ENCODE measurements at regions not wholly inside any gene's neighbourhood (a gene's known extent, or its start where the extent isn't known, plus 50 kb on each side); places are given as distances from the start of the nearest gene placed in this dataset.
"Not testable (repeated sequence)": the region's sequence is repeated elsewhere in the genome, so short reads cannot be mapped to it uniquely, and the experiment has no call there.

DNA sequence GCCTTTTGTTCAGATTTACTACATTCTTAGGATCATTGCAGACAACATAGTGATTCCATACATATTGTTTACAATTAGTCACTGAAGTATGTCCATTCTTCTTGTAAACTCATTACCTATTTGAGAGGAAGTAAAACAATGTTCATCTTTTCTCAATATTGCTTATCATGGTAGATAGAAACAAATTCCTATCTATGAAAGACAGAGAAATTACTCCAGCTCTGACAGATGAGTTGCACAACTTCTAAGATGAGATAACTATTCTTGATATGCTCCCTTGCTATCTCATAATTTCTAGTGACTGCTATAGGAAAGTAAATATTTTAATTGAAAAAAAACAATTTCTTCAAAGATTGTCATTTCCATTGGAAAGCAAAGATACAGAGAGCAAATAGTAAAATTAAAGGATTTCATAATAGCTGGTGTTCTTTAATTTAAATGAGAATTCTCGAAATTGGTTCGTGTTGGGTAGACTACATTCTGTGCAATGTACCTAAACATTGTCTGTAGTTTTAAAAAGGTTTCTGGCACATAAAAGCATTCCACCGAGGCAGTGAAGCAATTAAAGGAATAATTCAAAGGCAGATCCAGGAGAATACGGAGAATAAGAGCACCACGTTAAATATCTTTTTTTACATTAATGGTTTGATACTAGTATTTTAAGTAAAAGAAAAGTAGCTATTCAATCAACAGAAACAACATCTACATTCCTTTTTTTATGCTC is 1029.1 kb upstream of the ACO1 start:
- no peak for DNase-seq

GRCh38 chr9:31355965-31356364 is 1028.5 kb upstream of the ACO1 start:
- no peak for DNase-seq

- DNase-seq = no peak
Observed at GRCh38 chr9:31359071-31359470, 1025.4 kb upstream of the ACO1 start.

GRCh38 chr9:31364171-31364570 is 1020.3 kb upstream of the ACO1 start:
- no peak for DNase-seq

- no peak for DNase-seq
Observed at GRCh38 chr9:31372799-31373587, 1011.5 kb upstream of the ACO1 start.

GRCh38 chr9:31377358-31377757 is 1007.1 kb upstream of the ACO1 start:
- no peak for DNase-seq

DNA sequence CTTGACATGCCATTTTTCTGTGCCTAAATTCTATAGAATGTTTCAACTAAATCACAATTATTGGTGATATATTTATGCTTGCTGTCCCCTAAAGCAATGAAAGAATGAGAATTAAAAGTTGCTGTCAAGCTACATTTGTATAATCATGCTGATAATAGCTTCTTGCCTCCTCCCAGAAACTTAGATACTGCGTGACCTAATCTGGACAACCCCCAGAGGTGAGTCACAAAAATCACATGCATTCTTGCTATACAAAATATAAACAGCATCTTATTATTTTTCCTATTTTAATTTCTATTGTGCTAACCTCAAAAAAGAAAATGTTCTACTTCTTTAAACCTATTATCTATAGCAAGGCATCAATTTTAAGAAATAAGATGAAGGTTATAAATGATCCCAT is 995.8 kb upstream of the ACO1 start:
- no peak for DNase-seq

DNA sequence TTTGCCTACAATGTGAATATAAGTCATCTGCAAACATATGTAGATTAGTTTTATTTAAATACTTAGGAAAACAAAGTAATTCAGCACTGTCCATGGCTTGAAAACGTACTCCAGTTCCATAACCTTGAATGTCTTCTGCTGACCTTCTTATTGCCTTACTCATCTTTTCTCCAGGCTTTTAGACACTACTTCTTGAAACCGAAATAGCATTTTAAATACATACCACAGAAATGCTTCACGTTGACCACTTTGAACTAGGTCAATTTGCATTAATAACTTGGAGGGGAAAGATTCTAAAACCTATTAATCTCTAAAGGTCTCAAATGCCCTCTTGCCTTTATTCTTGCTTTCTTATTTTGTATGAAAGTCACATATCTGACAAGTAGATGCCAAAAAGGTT is 995.4 kb upstream of the ACO1 start:
- DNase-seq = no peak

DNA sequence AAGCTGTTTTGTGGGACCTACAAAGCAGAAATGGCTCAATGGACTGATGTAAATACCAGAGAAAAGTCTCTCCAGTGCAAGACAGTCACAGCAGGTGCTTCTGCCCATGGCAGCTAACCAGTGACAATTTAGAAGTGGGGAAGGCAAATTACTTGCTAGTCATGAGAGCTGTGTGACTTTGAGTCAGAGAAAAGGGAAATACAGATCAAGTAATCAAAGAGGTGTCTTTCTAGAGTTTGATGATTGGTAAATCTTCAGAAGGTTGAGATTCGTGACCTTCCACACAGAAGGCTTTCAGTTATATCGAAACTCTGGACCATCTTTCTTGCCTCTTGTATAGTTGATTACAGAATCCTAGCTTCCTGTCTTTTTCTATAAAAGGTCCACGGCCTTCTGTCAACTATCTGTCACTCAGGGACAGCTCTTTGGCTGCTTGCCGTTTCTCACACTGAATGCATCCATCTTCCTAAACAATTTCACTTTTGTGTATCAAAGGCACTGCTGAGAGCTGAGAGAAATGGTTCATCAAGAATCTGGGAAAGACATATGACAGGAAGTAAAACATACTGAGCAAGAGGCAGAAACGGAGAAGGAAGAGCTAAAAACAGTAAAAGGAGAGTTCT is 993.9 kb upstream of the ACO1 start:
- DNase-seq = no peak

DNA sequence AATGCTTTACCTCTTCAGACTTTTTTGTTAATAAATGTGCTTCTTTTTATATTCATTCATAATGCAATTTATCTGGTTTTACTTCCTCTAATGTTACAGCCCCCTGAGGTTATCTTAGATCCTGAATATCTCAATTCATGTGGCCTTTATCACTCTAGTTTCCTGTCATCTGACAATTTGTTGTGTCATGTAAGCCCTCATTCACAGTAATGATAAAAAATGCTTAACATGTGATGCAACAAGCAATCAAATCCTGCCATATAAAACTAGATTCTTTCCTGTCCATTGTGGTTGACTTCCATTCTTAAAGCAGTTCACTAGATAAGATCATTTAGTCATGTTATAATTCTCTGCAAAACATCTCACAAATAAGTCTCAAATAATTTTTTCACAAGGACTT is 991.2 kb upstream of the ACO1 start:
- DNase-seq = no peak

DNA sequence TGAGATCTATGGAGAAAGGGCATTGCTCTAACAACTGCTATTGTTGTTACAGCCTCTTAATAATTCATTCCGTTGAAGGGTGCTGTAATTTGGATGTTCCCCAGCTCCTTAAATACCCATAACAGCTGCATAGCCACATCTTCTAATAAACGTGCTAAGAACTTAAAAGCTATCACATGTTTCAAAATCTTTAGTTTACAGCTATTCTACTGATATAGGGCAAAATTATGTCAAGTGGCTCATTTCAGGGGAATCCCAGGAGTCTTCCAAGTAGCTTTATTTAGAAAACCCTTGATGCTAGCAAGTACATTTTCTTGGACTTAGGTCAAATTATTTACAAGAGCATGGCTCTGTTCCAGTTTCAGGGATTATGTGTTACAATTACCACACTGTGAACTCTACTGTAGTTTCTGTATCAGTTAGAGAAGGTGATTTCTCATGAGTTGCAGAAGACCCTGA is 990.4 kb upstream of the ACO1 start:
- DNase-seq = no peak

DNA sequence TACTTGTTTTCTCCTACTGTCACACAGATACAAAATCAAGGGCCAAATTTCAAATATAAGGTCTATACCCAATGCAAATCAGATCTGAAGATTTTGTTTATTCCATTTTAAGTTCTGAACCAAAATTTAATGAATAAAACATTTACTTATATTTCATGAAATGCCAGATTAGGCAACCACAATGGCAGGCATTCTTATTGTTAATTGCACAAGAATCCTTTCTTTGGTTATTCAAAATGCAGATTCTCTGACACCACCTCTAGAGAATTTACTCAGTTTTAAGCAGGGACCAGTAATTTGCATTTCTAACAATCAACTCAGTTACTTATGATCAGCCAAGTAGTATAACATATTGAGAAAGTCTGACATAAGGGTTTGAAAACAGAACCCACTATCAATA is 972.4 kb upstream of the ACO1 start:
- DNase-seq = no peak

- no peak for DNase-seq
Observed at GRCh38 chr9:31415164-31415563, 969.3 kb upstream of the ACO1 start.

GRCh38 chr9:31418419-31418818 is 966.0 kb upstream of the ACO1 start:
- DNase-seq = no peak

DNA sequence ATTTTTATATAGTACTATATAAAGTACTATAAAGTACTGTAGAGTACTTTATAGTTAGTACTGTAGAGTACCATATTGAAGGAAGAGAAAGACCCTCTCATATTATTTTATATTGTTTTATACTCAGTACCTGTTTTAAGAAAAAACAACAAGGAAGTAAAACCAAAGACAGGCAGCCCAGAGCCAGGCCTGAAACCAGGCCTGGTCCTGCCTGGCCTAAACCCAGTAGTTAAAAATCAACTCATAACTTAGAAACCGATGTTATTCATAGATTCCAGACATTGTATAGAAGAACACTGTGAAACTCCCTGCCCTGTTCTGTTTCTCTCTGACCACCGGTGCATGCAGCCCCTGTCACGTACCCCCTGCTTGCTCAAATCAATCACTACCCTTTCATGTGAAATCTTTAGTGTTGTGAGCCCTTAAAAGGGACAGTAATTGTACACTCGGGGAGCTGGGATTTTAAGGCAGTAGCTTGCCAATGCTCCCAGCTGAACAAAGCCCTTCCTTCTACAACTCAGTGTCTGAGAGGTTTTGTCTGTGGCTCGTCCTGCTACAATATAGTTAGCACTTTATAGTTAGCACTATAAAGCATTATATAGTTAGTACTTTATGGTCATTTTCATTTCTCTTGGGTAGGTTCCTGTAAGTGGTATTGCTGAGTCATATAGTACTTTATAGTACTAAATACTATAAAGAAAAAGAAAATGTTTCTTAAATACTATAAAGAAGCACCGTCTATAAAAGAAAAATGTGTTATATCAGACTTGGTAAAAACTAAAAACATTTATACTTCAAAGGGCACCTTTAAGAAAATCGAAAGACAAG is 940.6 kb upstream of the ACO1 start:
- not testable (repeated sequence) for DNase-seq

GRCh38 chr9:31445357-31445756 is 939.1 kb upstream of the ACO1 start:
- DNase-seq = no peak

- DNase-seq = no peak
Observed at GRCh38 chr9:31445960-31446359, 938.5 kb upstream of the ACO1 start.

DNA sequence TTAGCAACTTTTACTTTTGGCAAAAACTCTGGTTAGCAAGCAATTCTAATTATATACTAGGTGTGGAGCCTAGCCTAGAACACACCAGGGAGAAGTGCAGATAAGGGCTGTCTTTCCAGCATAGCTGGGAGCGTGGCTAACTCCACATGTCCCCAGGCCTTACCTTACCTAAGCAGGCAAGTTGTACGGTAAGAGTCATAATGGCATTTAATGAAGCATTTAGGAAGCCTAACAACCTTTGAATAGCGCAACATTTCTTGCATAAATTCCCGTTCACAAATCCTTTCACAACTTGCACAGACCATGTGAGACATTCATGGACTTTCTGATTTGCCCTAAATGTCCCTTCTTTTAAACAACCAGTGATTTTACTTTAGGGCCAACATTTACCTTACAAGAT is 917.4 kb upstream of the ACO1 start:
- DNase-seq = no peak

GRCh38 chr9:31470051-31470450 is 914.4 kb upstream of the ACO1 start:
- DNase-seq = no peak

GRCh38 chr9:31471010-31471409 is 913.4 kb upstream of the ACO1 start:
- DNase-seq = no peak

DNA sequence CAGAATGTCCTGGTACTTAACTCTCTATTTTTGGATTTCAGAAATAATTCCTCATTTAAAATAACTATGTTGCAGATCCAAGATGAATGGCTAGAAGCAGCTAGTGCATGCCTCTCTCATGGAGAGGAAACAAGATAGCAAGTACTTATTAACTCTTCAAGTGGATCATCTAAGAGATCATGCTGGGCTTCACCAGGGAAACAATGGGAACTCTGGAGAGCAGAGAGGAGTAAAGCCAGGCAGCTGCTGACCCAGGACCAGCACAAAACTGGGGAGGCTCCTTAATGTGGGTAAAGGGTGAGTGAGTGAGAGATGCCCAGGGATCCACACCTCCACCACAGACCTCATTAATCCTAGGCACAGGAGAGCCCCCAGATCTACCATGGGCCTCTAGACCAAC is 897.8 kb upstream of the ACO1 start:
- no peak for DNase-seq

- DNase-seq = no peak
Observed at GRCh38 chr9:31490551-31491106, 893.8 kb upstream of the ACO1 start.

DNA sequence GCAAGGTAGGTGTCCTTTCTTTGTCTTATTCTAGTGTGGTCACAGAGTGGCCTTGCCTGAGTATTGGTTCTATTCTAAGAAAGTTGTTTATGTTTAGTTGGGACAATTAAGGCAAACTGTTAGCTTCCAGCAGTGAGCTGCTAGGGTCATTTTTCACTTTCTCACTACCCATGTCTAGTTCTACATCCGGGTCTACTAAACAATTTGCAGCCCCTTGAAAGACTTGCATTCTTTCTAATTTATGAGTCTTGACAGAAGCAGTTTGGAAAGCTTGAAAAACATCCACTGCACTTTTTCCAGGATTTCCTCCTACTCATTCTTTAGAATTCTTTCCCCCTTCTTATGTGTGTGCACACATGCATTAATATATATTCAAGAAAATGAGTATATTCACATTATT is 892.2 kb upstream of the ACO1 start:
- DNase-seq = no peak
